ENCODE measurements at regions not wholly inside any gene's neighbourhood (a gene's known extent, or its start where the extent isn't known, plus 50 kb on each side); places are given as distances from the start of the nearest gene placed in this dataset.
A peak's percentile ranks its signal among the peaks of the same experiment; 100 is the strongest.

DNA sequence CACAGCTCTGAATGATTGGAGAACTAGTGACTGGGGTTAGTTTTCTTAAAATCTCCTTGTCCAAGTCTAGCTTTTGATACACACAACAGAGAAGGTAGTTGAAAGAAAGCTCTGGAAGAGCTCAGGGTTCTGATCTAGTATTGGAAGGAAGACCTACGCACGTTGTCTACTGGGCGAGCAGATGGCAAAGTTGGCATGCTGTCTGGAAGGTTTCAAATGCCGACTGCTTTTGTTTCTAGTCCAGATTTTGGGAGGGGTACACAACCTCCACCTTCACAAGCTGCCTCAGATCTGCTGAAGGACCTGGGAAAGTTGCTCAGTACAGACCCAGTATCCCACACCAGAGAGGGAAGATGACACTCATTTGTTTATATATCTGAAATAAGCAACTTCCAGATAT is 507.3 kb downstream of the RNF144A start:
- no peaks in the 10 kb centered on the region for H3K4me1 ChIP-seq

DNA sequence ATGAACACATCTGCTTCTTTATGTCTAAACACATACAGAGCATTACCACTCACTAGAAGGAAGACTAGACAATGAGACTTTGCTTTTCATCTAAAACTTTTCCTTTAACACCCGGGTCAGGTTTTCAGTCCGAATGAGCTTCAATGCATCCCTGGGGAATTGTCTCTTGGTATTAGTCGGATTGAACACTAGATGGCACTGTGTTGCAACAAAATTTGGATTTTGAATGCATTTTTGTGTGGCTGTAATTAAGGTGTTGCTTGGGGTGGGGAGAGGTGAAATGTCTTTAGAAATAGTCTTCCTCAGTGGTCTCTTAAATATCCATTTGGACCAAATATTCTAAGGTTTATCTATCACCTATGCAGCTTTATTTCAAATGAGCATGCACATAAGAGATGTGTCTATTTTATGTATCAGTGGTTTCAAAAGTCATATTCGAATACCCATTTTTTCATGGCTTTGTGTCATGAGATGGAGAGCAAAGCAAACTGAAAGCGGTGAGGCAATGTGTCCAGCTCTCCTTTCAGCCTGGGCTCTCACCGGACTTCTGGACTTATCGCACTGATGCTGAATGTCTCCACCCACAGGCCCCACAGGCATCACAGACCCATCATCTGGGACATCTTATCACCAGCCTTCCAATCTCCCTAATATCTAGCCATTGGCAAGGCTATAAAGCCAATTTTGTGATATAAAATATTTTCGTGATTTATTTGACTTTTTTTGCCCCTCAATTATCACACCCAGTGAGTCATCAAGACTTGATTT is 510.3 kb downstream of the RNF144A start:
- intact Hi-C loops (cut with DNase I): loop anchor here (2.0 kb wide), 1 partner anchor 1259 kb away; no protein-coding TSS in a partner anchor
- Histone ChIP-seq H3K27ac (no peak overlapping the region), H3K4me3 (replicated peaks in 1 of 3) (no peak overlapping the region), H3K4me1 (peaks cover 8 to 10% of the 10 kb centered on the region in 2 donors), H3K36me3 (no peaks in the 10 kb centered on the region), H3K9me3 (no peaks in the 10 kb centered on the region), H3K27me3 (no peaks in the 10 kb centered on the region)
- DNase-seq: peak; percentile 4
- 44 to 48% methylated on average over 8 of the region's 8 CpGs for WGBS, 2 donors
- TF ChIP-seq, protein P1, sequence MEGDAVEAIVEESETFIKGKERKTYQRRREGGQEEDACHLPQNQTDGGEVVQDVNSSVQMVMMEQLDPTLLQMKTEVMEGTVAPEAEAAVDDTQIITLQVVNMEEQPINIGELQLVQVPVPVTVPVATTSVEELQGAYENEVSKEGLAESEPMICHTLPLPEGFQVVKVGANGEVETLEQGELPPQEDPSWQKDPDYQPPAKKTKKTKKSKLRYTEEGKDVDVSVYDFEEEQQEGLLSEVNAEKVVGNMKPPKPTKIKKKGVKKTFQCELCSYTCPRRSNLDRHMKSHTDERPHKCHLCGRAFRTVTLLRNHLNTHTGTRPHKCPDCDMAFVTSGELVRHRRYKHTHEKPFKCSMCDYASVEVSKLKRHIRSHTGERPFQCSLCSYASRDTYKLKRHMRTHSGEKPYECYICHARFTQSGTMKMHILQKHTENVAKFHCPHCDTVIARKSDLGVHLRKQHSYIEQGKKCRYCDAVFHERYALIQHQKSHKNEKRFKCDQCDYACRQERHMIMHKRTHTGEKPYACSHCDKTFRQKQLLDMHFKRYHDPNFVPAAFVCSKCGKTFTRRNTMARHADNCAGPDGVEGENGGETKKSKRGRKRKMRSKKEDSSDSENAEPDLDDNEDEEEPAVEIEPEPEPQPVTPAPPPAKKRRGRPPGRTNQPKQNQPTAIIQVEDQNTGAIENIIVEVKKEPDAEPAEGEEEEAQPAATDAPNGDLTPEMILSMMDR (IDR thresholded peaks at IDR 0.05): peak in 5 of 6 experiments; percentile 47 to 81 (median 72)
- TF ChIP-seq POLR2A (IDR thresholded peaks at IDR 0.05): no peak

More for the DNA sequence above, 507.3 kb downstream of the RNF144A start:
- TF ChIP-seq, protein P1 (IDR thresholded peaks at IDR 0.05): no peak
- no peak for TF ChIP-seq POLR2A (IDR thresholded peaks at IDR 0.05)
- no peak overlapping the region for H3K27ac ChIP-seq
- H3K4me3 ChIP-seq (replicated peaks in 1 of 3): no peak overlapping the region
- no peaks in the 10 kb centered on the region for H3K9me3 ChIP-seq
- no peaks in the 10 kb centered on the region for H3K27me3 ChIP-seq
- intact Hi-C loops (cut with DNase I): no loop called here
- no peaks in the 10 kb centered on the region for H3K36me3 ChIP-seq
- whole genome bisulfite sequencing, 2 donors: 72 to 73% methylated on average over 4 of the region's 4 CpGs
- DNase-seq: no peak

DNA sequence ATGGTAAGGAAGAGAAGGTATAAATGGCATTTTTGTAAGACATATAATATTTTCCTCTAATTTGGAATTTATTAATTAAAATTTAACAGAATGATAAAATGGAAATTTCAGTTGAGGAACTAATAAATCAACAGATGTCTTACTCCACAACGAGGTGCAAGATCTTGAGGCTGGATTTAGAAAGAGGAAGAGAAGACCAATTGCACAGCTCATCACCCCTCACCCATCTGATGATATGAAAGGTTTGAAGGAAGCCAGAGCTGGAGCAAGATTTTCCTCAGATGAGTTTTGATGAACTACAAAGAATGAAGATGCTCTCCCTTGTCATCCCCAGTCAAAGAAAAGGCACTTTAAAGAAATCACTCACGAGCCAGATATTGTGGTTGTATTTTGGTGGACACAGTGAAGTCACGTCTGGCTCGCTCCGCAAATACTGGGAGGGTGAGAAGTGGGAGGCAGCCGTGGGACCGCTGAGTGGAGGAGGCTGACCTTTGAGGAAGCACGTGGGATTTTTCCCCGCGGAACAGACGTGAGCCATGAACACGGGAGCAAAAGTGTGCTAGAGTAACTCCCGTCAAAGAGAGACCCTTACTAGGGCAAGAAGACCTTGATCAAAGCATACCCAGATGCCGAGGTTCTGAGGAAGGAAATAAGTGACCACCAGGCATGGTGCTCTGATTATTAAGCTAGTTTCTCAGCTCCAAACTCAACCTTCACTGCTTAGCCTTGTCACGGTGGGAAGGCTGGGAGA is 511.4 kb downstream of the RNF144A start:
- 90 to 94% methylated on average over 15 of the region's 15 CpGs for WGBS, 2 donors
- Histone ChIP-seq H3K9me3 (no peaks in the 10 kb centered on the region), H3K27ac (no peak overlapping the region), H3K4me1 (peaks cover 8 to 10% of the 10 kb centered on the region in 2 donors), H3K4me3 (replicated peaks in 1 of 3) (no peak overlapping the region), H3K27me3 (no peaks in the 10 kb centered on the region), H3K36me3 (no peaks in the 10 kb centered on the region)
- intact Hi-C loops (cut with DNase I): loop anchor here (2.0 kb wide), 1 partner anchor 1258 kb away; no protein-coding TSS in a partner anchor
- no peak for DNase-seq
- TF ChIP-seq, protein P1 (IDR thresholded peaks at IDR 0.05): no peak
- no peak for TF ChIP-seq POLR2A (IDR thresholded peaks at IDR 0.05)

DNA sequence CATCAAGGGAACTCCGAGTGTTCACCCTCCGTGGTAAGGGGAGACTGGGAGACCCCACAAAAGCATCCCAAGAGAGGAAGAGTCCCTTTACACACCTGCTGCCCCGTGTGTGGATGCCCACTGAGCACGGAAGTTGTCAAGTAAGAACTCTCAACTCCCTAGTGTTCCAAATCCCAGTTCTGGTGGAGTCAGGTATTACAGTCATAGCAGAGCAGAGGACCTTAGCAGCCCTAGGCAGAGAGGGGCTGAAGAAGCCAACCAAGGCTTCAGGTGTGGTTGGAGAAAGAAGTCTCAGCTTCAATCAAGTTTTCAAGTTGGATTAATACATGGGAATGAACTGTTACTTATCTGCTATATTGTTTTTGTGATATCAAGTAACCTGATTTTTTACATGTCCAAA is 512.5 kb downstream of the RNF144A start:
- 92 to 97% methylated on average over 4 of the region's 4 CpGs for WGBS, 2 donors
- Histone ChIP-seq H3K4me1 (peaks cover 8 to 10% of the 10 kb centered on the region in 2 donors), H3K27ac (no peak overlapping the region), H3K9me3 (no peaks in the 10 kb centered on the region), H3K4me3 (replicated peaks in 1 of 3) (no peak overlapping the region), H3K27me3 (no peaks in the 10 kb centered on the region), H3K36me3 (no peaks in the 10 kb centered on the region)
- no peak for TF ChIP-seq POLR2A (IDR thresholded peaks at IDR 0.05)
- TF ChIP-seq, protein P1 (IDR thresholded peaks at IDR 0.05): no peak
- intact Hi-C loops (cut with DNase I): loop anchor here (2.0 kb wide), 1 partner anchor 1257 kb away; no protein-coding TSS in a partner anchor
- DNase-seq: no peak
